Smooth muscle cell (in vitro differentiated cells): ENCODE measurements at regions not wholly inside any gene's neighbourhood (a gene's known extent, or its start where the extent isn't known, plus 50 kb on each side); places are given as distances from the start of the nearest gene placed in this dataset.

Experiments
- DNase-seq: peaks from one replicate; lab custom pipeline; 2025; ENCODE audit not compliant: unreplicated experiment; lab: John Stamatoyannopoulos, UW
- H2AFZ ChIP-seq: fragments of 200-600 bp; sonication (generic); 2 replicates; pipeline ENCODE4 v1.6.0; 2016; ENCODE audit warnings: antibody characterized with exemption, low read depth, mild to moderate bottlenecking
- H3F3A ChIP-seq: fragments of 200-600 bp; sonication (generic); 2 replicates; pipeline ENCODE4 v1.6.0; 2017; ENCODE audit warnings: antibody characterized with exemption, low read depth
- H3K27ac ChIP-seq: fragments of 200-600 bp; sonication (generic); 2 replicates; pipeline ENCODE4 v1.5.1; 2016; ENCODE audit warnings: low read depth, mild to moderate bottlenecking
- H3K27me3 ChIP-seq: fragments of 200-600 bp; sonication (generic); 2 replicates; pipeline ENCODE4 v1.6.1; 2016; ENCODE audit warnings: low read depth, mild to moderate bottlenecking
- H3K36me3 ChIP-seq: fragments of 200-600 bp; sonication (generic); 2 replicates; pipeline ENCODE4 v1.5.1; 2016; ENCODE audit warnings: low read depth
- H3K4me1 ChIP-seq: fragments of 200-600 bp; sonication (generic); 2 replicates; pipeline ENCODE4 v1.5.1; 2016; ENCODE audit warnings: low read depth
- H3K4me2 ChIP-seq: fragments of 200-600 bp; sonication (generic); 2 replicates; pipeline ENCODE4 v1.6.0; 2016; ENCODE audit warnings: mild to moderate bottlenecking
- H3K4me3 ChIP-seq: fragments of 200-600 bp; sonication (generic); 2 replicates; pipeline ENCODE4 v1.5.1; 2016; ENCODE audit warnings: mild to moderate bottlenecking
- H3K79me2 ChIP-seq: fragments of 200-600 bp; sonication (generic); 2 replicates; pipeline ENCODE4 v1.6.0; 2016; ENCODE audit warnings: low read depth, mild to moderate bottlenecking
- H3K9ac ChIP-seq: fragments of 200-600 bp; sonication (generic); 2 replicates; pipeline ENCODE4 v1.6.0; 2016; ENCODE audit warnings: low read depth
- H3K9me3 ChIP-seq: fragments of 200-600 bp; sonication (generic); replicated peaks from 2 replicates; pipeline ENCODE4 v1.5.1; 2016; ENCODE audit warnings: low read depth
- H4K20me1 ChIP-seq: fragments of 200-600 bp; sonication (generic); 2 replicates; pipeline ENCODE4 v1.6.0; 2016; ENCODE audit warnings: low read depth
- WGBS: methylation state at CpG from one replicate; pipeline ENCODE4 v1.1.7; 2016; ENCODE audit warnings: low lambda C conversion rate; 5-methylcytosine and 5-hydroxymethylcytosine counted together
- TF ChIP-seq, protein P1 (sequence below): fragments of 200-600 bp; sonication (generic); IDR thresholded peaks from 2 replicates; pipeline ENCODE4 v1.5.1; 2017; ENCODE audit warnings: borderline replicate concordance, mild to moderate bottlenecking, antibody characterized with exemption; ENCODE audit not compliant: insufficient read depth, poor library complexity, severe bottlenecking

GRCh38 chr2:240286596-240286995 lies 146.1 kb upstream of the OTOS start:
- Histone ChIP-seq H3K36me3 (no peaks in the 10 kb centered on the region), H3K9ac (no peak overlapping the region), H3K9me3 (no peaks in the 10 kb centered on the region), H3K79me2 (no peaks in the 10 kb centered on the region), H3K4me1 (no peaks in the 10 kb centered on the region), H3K27me3 (no peaks in the 10 kb centered on the region), H3K4me3 (no peak overlapping the region), H3K27ac (no peak overlapping the region), H2AFZ (no peak overlapping the region), H4K20me1 (no peaks in the 10 kb centered on the region), H3K4me2 (no peak overlapping the region), H3F3A (no peaks in the 10 kb centered on the region)
- WGBS, result 92% methylated on average over 6 of the region's 6 CpGs
- TF ChIP-seq, protein P1, sequence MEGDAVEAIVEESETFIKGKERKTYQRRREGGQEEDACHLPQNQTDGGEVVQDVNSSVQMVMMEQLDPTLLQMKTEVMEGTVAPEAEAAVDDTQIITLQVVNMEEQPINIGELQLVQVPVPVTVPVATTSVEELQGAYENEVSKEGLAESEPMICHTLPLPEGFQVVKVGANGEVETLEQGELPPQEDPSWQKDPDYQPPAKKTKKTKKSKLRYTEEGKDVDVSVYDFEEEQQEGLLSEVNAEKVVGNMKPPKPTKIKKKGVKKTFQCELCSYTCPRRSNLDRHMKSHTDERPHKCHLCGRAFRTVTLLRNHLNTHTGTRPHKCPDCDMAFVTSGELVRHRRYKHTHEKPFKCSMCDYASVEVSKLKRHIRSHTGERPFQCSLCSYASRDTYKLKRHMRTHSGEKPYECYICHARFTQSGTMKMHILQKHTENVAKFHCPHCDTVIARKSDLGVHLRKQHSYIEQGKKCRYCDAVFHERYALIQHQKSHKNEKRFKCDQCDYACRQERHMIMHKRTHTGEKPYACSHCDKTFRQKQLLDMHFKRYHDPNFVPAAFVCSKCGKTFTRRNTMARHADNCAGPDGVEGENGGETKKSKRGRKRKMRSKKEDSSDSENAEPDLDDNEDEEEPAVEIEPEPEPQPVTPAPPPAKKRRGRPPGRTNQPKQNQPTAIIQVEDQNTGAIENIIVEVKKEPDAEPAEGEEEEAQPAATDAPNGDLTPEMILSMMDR, result no peak
- no peak for DNase-seq

DNA sequence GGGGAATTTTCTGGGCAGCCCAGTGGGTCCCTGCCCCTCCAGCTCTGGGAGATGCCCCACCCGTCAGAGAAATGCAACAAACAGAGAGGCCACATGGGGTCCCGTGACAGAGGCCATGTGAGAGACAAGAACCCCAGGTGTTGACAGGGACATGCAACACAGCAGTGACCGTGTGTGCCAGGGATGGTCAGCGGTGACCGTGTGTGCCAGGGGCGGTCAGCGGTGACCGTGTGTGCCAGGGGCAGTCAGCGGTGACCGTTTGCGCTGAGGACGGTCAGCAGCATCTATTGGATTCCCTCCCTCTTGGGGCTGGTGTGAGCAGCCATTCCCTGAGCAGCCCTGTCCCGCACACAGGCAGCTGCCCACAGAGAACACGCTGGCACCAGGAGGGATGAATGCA lies 146.6 kb upstream of the OTOS start:
- no peak overlapping the region for H3K4me2 ChIP-seq
- no peak overlapping the region for H3K4me3 ChIP-seq
- TF ChIP-seq, protein P1, result no peak

GRCh38 chr2:240287496-240288086 lies 147.1 kb upstream of the OTOS start:
- Histone ChIP-seq H3K9me3 (no peaks in the 10 kb centered on the region), H3K27me3 (no peaks in the 10 kb centered on the region), H3K9ac (no peak overlapping the region), H3K27ac (no peak overlapping the region), H3K4me1 (no peaks in the 10 kb centered on the region), H3K36me3 (no peaks in the 10 kb centered on the region), H3K79me2 (no peaks in the 10 kb centered on the region), H3K4me3 (no peak overlapping the region), H3K4me2 (no peak overlapping the region), H2AFZ (no peak overlapping the region), H4K20me1 (no peaks in the 10 kb centered on the region), H3F3A (no peaks in the 10 kb centered on the region)
- DNase-seq, result no peak
- TF ChIP-seq, protein P1, result no peak
- WGBS, result 82% methylated on average over 9 of the region's 11 CpGs

More for the DNA sequence above, 146.6 kb upstream of the OTOS start:
- no peak overlapping the region for H3K27ac ChIP-seq
- H3K36me3 ChIP-seq, result no peaks in the 10 kb centered on the region
- H3K27me3 ChIP-seq, result no peaks in the 10 kb centered on the region
- no peak overlapping the region for H2AFZ ChIP-seq
- no peak overlapping the region for H3K9ac ChIP-seq
- no peaks in the 10 kb centered on the region for H3K79me2 ChIP-seq
- H4K20me1 ChIP-seq, result no peaks in the 10 kb centered on the region
- H3K4me1 ChIP-seq, result no peaks in the 10 kb centered on the region
- no peaks in the 10 kb centered on the region for H3F3A ChIP-seq
- no peak for DNase-seq
- 92% methylated on average over 14 of the region's 14 CpGs for WGBS
- no peaks in the 10 kb centered on the region for H3K9me3 ChIP-seq

DNA sequence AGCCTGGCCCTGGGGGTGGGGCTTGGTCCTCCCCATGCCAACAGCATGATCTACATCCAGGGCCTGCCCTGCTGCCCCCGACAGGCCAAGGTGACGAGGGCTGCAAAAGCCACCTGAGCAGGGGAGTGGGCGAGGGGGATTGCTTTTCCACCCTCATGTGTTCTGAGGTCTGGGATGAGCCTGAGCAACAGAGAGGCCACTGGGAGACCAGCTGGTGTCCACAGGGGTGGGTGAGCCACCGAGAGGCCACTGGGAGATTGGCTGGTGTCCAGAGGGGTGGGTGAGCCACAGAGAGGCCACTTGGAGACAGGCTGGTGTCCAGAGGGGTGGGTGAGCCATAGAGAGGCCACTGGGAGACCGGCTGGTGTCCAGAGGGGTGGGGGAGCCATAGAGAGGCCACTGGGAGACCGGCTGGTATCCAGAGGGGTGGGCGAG lies 147.4 kb upstream of the GPC1 start:
- Histone ChIP-seq H3K9me3 (no peaks in the 10 kb centered on the region), H3K4me1 (no peaks in the 10 kb centered on the region), H3K27ac (no peak overlapping the region), H3K4me3 (no peak overlapping the region), H3F3A (no peaks in the 10 kb centered on the region), H3K9ac (no peak overlapping the region), H3K4me2 (no peak overlapping the region), H3K79me2 (no peaks in the 10 kb centered on the region), H2AFZ (no peak overlapping the region), H3K36me3 (no peaks in the 10 kb centered on the region), H4K20me1 (no peaks in the 10 kb centered on the region), H3K27me3 (no peaks in the 10 kb centered on the region)
- TF ChIP-seq, protein P1, result no peak
- no peak for DNase-seq
- WGBS, result 83% methylated on average over 5 of the region's 7 CpGs
